GM12878 (cell line): ENCODE measurements at regions not wholly inside any gene's neighbourhood (a gene's known extent, or its start where the extent isn't known, plus 50 kb on each side); places are given as distances from the start of the nearest gene placed in this dataset.

Experiments used
- ATAC-seq: fragments of 200-7000 bp; cut with Tn5 transposase; 3 replicates; pipeline ENCODE4 v1.9.1; 2020; ENCODE audit warnings: mild to moderate bottlenecking, moderate library complexity
- BruUV-seq: library from RNA; stranded (reverse); fragments of 400-500 nt; replicated peaks from 2 replicates; lab custom pipeline; 2021; lab: Mats Ljungman, UMichigan
- CTCF ChIA-PET: fragments of 300-600 bp; sonication (Branson Sonifier 250); formaldehyde crosslinking; extraction: SDS; loops from one replicate; lab custom pipeline; 2021; ENCODE audit warnings: inconsistent platforms; lab: Yijun Ruan, JAX
- POLR2A ChIA-PET: fragments of 350-600 bp; formaldehyde crosslinking; extraction: SDS; loops from one replicate; lab custom pipeline; 2021; ENCODE audit warnings: inconsistent platforms; lab: Charles Lee
- RAD21 ChIA-PET: fragments of 300-600 bp; sonication (Branson Sonifier 250); formaldehyde crosslinking; loops from one replicate; lab custom pipeline; 2023; ENCODE audit warnings: antibody characterized with exemption; ENCODE audit not compliant: unreplicated experiment; lab: Charles Lee
- SMC1A ChIA-PET: fragments of 300-600 bp; sonication (Branson Sonifier 250); formaldehyde crosslinking; loops from one replicate; lab custom pipeline; 2023; ENCODE audit not compliant: unreplicated experiment, uncharacterized antibody; lab: Charles Lee
- DNase-seq: peaks from one replicate; pipeline ENCODE4 v3.0.0-alpha.2; 2011; ENCODE audit warnings: low read depth, low spot score
- FAIRE-seq: peaks from 3 replicates; lab custom pipeline; 2011; peaks lifted over from hg19 to GRCh38; lab: Jason Lieb, UNC
- H2AFZ ChIP-seq: 2 replicates; pipeline ENCODE4 v1.6.0; 2011; ENCODE audit warnings: low read depth, low read length, control low read depth; ENCODE audit not compliant: control insufficient read depth
- H3K27ac ChIP-seq: 2 replicates; pipeline ENCODE4 v1.5.1; 2011; ENCODE audit warnings: control low read depth; ENCODE audit not compliant: control insufficient read depth, insufficient read depth
- H3K27me3 ChIP-seq, 2 experiments: replicated peaks in 1 of 2; 2 replicates each; pipeline versions ENCODE4 v1.6.0 to v1.6.1; 2011; ENCODE audit warnings: low read length in 1 of 2; ENCODE audit not compliant: control insufficient read depth in 2 of 2, insufficient read depth in 2 of 2
- H3K36me3 ChIP-seq, 2 experiments: 2 replicates each; pipeline ENCODE4 v1.5.1; 2011; ENCODE audit warnings: low read length in 1 of 2; ENCODE audit not compliant: control insufficient read depth in 2 of 2, insufficient read depth in 2 of 2
- H3K4me1 ChIP-seq: 2 replicates; pipeline ENCODE4 v1.6.1; 2011; ENCODE audit warnings: mild to moderate bottlenecking, low read length, moderate library complexity, mixed read lengths; ENCODE audit not compliant: control insufficient read depth, insufficient read depth
- H3K4me2 ChIP-seq: 2 replicates; pipeline ENCODE4 v1.6.0; 2011; ENCODE audit warnings: control low read depth; ENCODE audit not compliant: control insufficient read depth, insufficient read depth
- H3K4me3 ChIP-seq: fragments of 200-600 bp; sonication (generic); 2 replicates; pipeline ENCODE4 v1.5.1; 2016
- H3K79me2 ChIP-seq: 2 replicates; pipeline ENCODE4 v1.6.0; 2011; ENCODE audit warnings: low read length; ENCODE audit not compliant: control insufficient read depth, insufficient read depth
- H3K9ac ChIP-seq: 2 replicates; pipeline ENCODE4 v1.8.0; 2011; ENCODE audit warnings: low read length, control low read depth, mixed read lengths; ENCODE audit not compliant: control insufficient read depth, insufficient read depth
- H3K9me3 ChIP-seq: replicated peaks from 3 replicates; pipeline ENCODE4 v1.5.1; 2011; ENCODE audit warnings: mild to moderate bottlenecking, low read length; ENCODE audit not compliant: control insufficient read depth, insufficient read depth
- H4K20me1 ChIP-seq: 2 replicates; pipeline ENCODE4 v1.6.0; 2011; ENCODE audit not compliant: control insufficient read depth, insufficient read depth
- TCF7 ChIP-seq: IDR thresholded peaks from 2 replicates; pipeline ENCODE4 v1.6.1; 2014; ENCODE audit warnings: antibody characterized with exemption, borderline replicate concordance
- in situ Hi-C: fragments of 300-500 bp; cut with MboI; formaldehyde crosslinking; loops from 9 replicates; pipeline ENCODE4 v1.14.3; 2018; ENCODE audit warnings: mixed read lengths
- intact Hi-C: fragments of 100-400 bp; cut with micrococcal nuclease; formaldehyde crosslinking; loops from one replicate; pipeline ENCODE4 v1.14.2; 2022; ENCODE audit not compliant: unreplicated experiment
- TF ChIP-seq, protein P1 (sequence below): fragments of 450-650 bp; IDR thresholded peaks from 2 replicates; pipeline ENCODE4 v1.6.1; 2016; ENCODE audit warnings: mild to moderate bottlenecking, moderate library complexity, borderline replicate concordance
- TF ChIP-seq, protein P2 (sequence below): IDR thresholded peaks from 2 replicates; pipeline ENCODE4 v1.6.1; 2012; ENCODE audit warnings: low read depth, low read length, improper control_type of control experiment

DNA sequence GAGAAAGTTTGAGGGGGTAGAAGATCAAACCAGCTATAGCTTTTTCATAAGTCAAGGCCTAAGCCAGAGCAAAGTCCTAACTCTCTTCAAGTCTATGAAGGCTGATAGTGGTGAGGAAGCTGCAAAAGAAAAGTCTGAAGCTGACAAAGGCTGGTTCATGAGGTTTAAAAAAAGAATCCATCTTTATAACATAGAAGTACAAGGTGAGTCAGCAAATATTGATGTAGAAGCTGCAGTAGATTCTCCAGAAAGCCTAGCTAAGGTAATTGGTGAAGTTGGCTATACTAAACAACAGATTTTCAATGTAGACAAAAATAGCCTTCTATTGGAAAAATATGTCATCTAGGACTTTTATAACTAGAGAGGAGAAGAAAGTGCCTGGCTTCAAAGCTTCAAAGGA, 141.4 kb upstream of the ZNF521 start:
- Histone ChIP-seq H3K4me3 (no peak overlapping the region), H3K9me3 (no peaks in the 10 kb centered on the region), H3K79me2 (no peaks in the 10 kb centered on the region), H3K36me3 (no peaks in the 10 kb centered on the region), H3K27ac (no peak overlapping the region), H4K20me1 (no peaks in the 10 kb centered on the region), H3K27me3 (no peaks in the 10 kb centered on the region), H3K4me1 (no peaks in the 10 kb centered on the region), H3K4me2 (no peak overlapping the region), H2AFZ (no peak overlapping the region), H3K9ac (no peak overlapping the region)
- intact Hi-C loops (no loop called here), in situ Hi-C loops (no loop called here)
- ChIA-PET CTCF (no interaction called here), RAD21 (no interaction called here), SMC1A (no interaction called here), POLR2A (no interaction called here)
- ATAC-seq (no peak), DNase-seq (no peak), FAIRE-seq (no peak)
- TF ChIP-seq, protein P1, sequence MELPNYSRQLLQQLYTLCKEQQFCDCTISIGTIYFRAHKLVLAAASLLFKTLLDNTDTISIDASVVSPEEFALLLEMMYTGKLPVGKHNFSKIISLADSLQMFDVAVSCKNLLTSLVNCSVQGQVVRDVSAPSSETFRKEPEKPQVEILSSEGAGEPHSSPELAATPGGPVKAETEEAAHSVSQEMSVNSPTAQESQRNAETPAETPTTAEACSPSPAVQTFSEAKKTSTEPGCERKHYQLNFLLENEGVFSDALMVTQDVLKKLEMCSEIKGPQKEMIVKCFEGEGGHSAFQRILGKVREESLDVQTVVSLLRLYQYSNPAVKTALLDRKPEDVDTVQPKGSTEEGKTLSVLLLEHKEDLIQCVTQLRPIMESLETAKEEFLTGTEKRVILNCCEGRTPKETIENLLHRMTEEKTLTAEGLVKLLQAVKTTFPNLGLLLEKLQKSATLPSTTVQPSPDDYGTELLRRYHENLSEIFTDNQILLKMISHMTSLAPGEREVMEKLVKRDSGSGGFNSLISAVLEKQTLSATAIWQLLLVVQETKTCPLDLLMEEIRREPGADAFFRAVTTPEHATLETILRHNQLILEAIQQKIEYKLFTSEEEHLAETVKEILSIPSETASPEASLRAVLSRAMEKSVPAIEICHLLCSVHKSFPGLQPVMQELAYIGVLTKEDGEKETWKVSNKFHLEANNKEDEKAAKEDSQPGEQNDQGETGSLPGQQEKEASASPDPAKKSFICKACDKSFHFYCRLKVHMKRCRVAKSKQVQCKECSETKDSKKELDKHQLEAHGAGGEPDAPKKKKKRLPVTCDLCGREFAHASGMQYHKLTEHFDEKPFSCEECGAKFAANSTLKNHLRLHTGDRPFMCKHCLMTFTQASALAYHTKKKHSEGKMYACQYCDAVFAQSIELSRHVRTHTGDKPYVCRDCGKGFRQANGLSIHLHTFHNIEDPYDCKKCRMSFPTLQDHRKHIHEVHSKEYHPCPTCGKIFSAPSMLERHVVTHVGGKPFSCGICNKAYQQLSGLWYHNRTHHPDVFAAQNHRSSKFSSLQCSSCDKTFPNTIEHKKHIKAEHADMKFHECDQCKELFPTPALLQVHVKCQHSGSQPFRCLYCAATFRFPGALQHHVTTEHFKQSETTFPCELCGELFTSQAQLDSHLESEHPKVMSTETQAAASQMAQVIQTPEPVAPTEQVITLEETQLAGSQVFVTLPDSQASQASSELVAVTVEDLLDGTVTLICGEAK, result no peak
- TF ChIP-seq, protein P2, sequence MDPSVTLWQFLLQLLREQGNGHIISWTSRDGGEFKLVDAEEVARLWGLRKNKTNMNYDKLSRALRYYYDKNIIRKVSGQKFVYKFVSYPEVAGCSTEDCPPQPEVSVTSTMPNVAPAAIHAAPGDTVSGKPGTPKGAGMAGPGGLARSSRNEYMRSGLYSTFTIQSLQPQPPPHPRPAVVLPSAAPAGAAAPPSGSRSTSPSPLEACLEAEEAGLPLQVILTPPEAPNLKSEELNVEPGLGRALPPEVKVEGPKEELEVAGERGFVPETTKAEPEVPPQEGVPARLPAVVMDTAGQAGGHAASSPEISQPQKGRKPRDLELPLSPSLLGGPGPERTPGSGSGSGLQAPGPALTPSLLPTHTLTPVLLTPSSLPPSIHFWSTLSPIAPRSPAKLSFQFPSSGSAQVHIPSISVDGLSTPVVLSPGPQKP, result no peak
- TF ChIP-seq TCF7, result no peak
- no TSS peak for BruUV-seq
